Endothelial cell of umbilical vein (primary cell): ENCODE measurements at regions not wholly inside any gene's neighbourhood (a gene's known extent, or its start where the extent isn't known, plus 50 kb on each side); places are given as distances from the start of the nearest gene placed in this dataset.

Source experiments
- BruUV-seq: library from RNA; stranded (reverse); fragments of 400-500 nt; replicated peaks from 2 replicates; lab custom pipeline; 2021; lab: Mats Ljungman, UMichigan
- CTCF ChIA-PET: fragments of 300-600, 350-600 bp; sonication (Branson Sonifier 250); formaldehyde crosslinking; loops from one replicate; lab custom pipeline; 2021; ENCODE audit warnings: antibody characterized with exemption, inconsistent platforms; lab: Charles Lee
- POLR2A ChIA-PET: fragments of 300-600, 350-600 bp; sonication (Branson Sonifier 250); formaldehyde crosslinking; loops from one replicate; lab custom pipeline; 2021; ENCODE audit warnings: antibody characterized with exemption, inconsistent platforms; lab: Charles Lee
- DNase-seq: peaks from one replicate; pipeline ENCODE4 v3.0.0-alpha.2; 2011; ENCODE audit warnings: low read depth, low spot score
- FAIRE-seq: peaks from 2 replicates; lab custom pipeline; 2011; peaks lifted over from hg19 to GRCh38; lab: Jason Lieb, UNC
- H2AFZ ChIP-seq: 2 replicates; pipeline ENCODE4 v1.6.0; 2012; ENCODE audit warnings: low read depth, low read length, control low read depth, inconsistent platforms
- H3K27ac ChIP-seq: 2 replicates; pipeline ENCODE4 v1.5.1; 2011; ENCODE audit warnings: low read depth, mild to moderate bottlenecking, control low read depth, low read length, moderate library complexity; ENCODE audit not compliant: insufficient read depth
- H3K27me3 ChIP-seq, 2 experiments: 2 replicates each; pipeline versions ENCODE4 v1.6.0 to v1.6.1; 2011; ENCODE audit warnings: low read length in 2 of 2, mixed read lengths in 1 of 2; ENCODE audit not compliant: control insufficient read depth in 2 of 2, insufficient read depth in 2 of 2
- H3K36me3 ChIP-seq, 2 experiments: 2 replicates in 1 of 2; 3 replicates in 1 of 2; pipeline ENCODE4 v1.5.1; 2011; ENCODE audit warnings: low read length in 2 of 2, mild to moderate bottlenecking in 1 of 2, moderate library complexity in 1 of 2; ENCODE audit not compliant: control insufficient read depth in 2 of 2, insufficient read depth in 2 of 2; ENCODE audit errors: extremely low read depth in 1 of 2
- H3K4me1 ChIP-seq: 3 replicates; pipeline ENCODE4 v1.5.1; 2011; ENCODE audit warnings: mild to moderate bottlenecking, low read length; ENCODE audit not compliant: control insufficient read depth, insufficient read depth; ENCODE audit errors: extremely low read depth
- H3K4me2 ChIP-seq: 2 replicates; pipeline ENCODE4 v1.6.1; 2011; ENCODE audit warnings: low read length, control low read depth, mixed read lengths; ENCODE audit not compliant: insufficient read depth
- H3K4me3 ChIP-seq, 3 experiments: fragments of 200-600 bp in 1 of 3; sonication (generic), shearing (Covaris generic) in 1 of 3; replicated peaks in 1 of 3; 2 replicates each; pipeline ENCODE4 v1.5.1; 2011 to 2016; ENCODE audit warnings: control low read depth in 3 of 3, low read length in 3 of 3, mild to moderate bottlenecking in 2 of 3, inconsistent platforms in 1 of 3, low read depth in 1 of 3, moderate library complexity in 1 of 3; ENCODE audit not compliant: insufficient read depth in 1 of 3
- H3K79me2 ChIP-seq: 2 replicates; pipeline ENCODE4 v1.6.0; 2012; ENCODE audit warnings: low read length, inconsistent platforms; ENCODE audit not compliant: control insufficient read depth, insufficient read depth
- H3K9ac ChIP-seq: replicated peaks from 2 replicates; pipeline ENCODE3; 2011; ENCODE audit warnings: low read length, control low read depth; ENCODE audit not compliant: insufficient read depth; ENCODE audit errors: extremely low read depth
- H3K9me1 ChIP-seq: replicated peaks from 3 replicates; pipeline ENCODE4 v1.6.0; 2011; ENCODE audit warnings: mild to moderate bottlenecking, low read length; ENCODE audit not compliant: control insufficient read depth, insufficient read depth; ENCODE audit errors: extremely low read depth
- H3K9me3 ChIP-seq: replicated peaks from 2 replicates; pipeline ENCODE4 v1.5.1; 2012; ENCODE audit warnings: low read length, inconsistent platforms; ENCODE audit not compliant: control insufficient read depth, insufficient read depth
- H4K20me1 ChIP-seq: replicated peaks from 2 replicates; pipeline ENCODE3; 2011; ENCODE audit warnings: mild to moderate bottlenecking, low read length; ENCODE audit not compliant: control insufficient read depth, insufficient read depth; ENCODE audit errors: extremely low read depth
- EZH2 ChIP-seq: IDR thresholded peaks from 2 replicates; pipeline ENCODE4 v1.6.1; 2012; ENCODE audit warnings: borderline replicate concordance, low read depth, mild to moderate bottlenecking, moderate library complexity, low read length, inconsistent platforms; ENCODE audit not compliant: severe bottlenecking
- FOS ChIP-seq: IDR thresholded peaks from 2 replicates; pipeline ENCODE4 v1.6.1; 2011; ENCODE audit warnings: mild to moderate bottlenecking, low read length, moderate library complexity, borderline replicate concordance; ENCODE audit not compliant: insufficient read depth
- JUN ChIP-seq: IDR thresholded peaks from 2 replicates; pipeline ENCODE4 v1.6.1; 2011; ENCODE audit warnings: borderline replicate concordance, low read depth; ENCODE audit not compliant: insufficient read length, insufficient read depth
- POLR2A ChIP-seq: IDR thresholded peaks from 2 replicates; pipeline ENCODE4 v1.6.1; 2012; ENCODE audit warnings: low read depth, mild to moderate bottlenecking, control low read depth, low read length
- POLR2AphosphoS5 ChIP-seq: IDR thresholded peaks from 2 replicates; pipeline ENCODE4 v1.6.1; 2012; ENCODE audit warnings: low read depth, mild to moderate bottlenecking, control low read depth, low read length, moderate library complexity; ENCODE audit not compliant: insufficient read depth
- dilution Hi-C: fragments of 300-500 bp; cut with MboI; formaldehyde crosslinking; loops from one replicate; pipeline ENCODE4 v1.15.0; 2019; ENCODE audit warnings: low sequenced_read_pairs; ENCODE audit not compliant: extremely low pct_ligation_motif_present
- intact Hi-C: fragments of 100-400 bp; cut with micrococcal nuclease; formaldehyde crosslinking; loops from one replicate; pipeline ENCODE4 v1.10.0; 2022
- TF ChIP-seq, protein P1 (sequence below), 2 donors: IDR thresholded peaks; 1 replicate in 1 of 2; 2 replicates in 1 of 2; pipeline ENCODE4 v1.5.1; 2011; ENCODE audit warnings: low read length in 2 of 2, mild to moderate bottlenecking in 2 of 2, moderate library complexity in 2 of 2, control low read depth in 1 of 2, inconsistent platforms in 1 of 2, low read depth in 1 of 2; ENCODE audit not compliant: insufficient read depth in 1 of 2; ENCODE audit errors: extremely low read depth in 1 of 2
- TF ChIP-seq, protein P2 (sequence below): IDR thresholded peaks from 2 replicates; pipeline ENCODE4 v1.6.1; 2011; ENCODE audit not compliant: insufficient read depth, insufficient read length

DNA sequence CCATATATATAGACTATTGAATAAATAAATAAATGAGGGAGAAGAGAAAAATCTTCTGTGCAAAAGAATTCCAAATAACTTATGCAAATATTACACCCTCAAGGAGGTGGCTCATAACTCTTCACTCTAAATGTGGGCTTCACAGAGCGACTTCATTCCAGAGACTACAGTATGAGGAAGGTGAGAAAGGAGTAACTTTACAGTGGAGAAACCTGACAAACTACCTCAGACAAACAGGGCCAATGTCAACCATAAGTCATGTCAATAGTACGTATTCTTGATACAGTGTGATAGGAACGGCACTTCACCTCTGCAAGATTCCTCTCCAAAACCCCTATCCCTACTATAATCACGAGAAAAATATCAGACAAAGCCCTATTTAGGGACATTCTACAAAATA lies 158.4 kb upstream of the NAMPT start:
- H3K27ac ChIP-seq, result no peak overlapping the region
- H3K4me1 ChIP-seq, result no peaks in the 10 kb centered on the region
- TF ChIP-seq JUN (no peak), POLR2A (no peak), FOS (no peak), POLR2AphosphoS5 (no peak), EZH2 (no peak)
- TF ChIP-seq, protein P1, sequence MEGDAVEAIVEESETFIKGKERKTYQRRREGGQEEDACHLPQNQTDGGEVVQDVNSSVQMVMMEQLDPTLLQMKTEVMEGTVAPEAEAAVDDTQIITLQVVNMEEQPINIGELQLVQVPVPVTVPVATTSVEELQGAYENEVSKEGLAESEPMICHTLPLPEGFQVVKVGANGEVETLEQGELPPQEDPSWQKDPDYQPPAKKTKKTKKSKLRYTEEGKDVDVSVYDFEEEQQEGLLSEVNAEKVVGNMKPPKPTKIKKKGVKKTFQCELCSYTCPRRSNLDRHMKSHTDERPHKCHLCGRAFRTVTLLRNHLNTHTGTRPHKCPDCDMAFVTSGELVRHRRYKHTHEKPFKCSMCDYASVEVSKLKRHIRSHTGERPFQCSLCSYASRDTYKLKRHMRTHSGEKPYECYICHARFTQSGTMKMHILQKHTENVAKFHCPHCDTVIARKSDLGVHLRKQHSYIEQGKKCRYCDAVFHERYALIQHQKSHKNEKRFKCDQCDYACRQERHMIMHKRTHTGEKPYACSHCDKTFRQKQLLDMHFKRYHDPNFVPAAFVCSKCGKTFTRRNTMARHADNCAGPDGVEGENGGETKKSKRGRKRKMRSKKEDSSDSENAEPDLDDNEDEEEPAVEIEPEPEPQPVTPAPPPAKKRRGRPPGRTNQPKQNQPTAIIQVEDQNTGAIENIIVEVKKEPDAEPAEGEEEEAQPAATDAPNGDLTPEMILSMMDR (IDR thresholded peaks at IDR 0.05; ENCODE audit: extremely low read depth in 1 of 2, insufficient read depth in 1 of 2, low read depth in 1 of 2, low read length in 2 of 2), result no peak
- TF ChIP-seq, protein P2, sequence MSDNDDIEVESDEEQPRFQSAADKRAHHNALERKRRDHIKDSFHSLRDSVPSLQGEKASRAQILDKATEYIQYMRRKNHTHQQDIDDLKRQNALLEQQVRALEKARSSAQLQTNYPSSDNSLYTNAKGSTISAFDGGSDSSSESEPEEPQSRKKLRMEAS, result no peak
- no peaks in the 10 kb centered on the region for H3K9me1 ChIP-seq
- no peaks in the 10 kb centered on the region for H3K27me3 ChIP-seq
- H2AFZ ChIP-seq, result no peak overlapping the region
- H3K9ac ChIP-seq, result no peak overlapping the region
- POLR2A ChIA-PET, result no interaction called here
- dilution Hi-C loops, result no loop called here
- DNase-seq, result no peak
- no peaks in the 10 kb centered on the region for H3K9me3 ChIP-seq
- no peak overlapping the region for H3K4me2 ChIP-seq
- H3K79me2 ChIP-seq, result no peaks in the 10 kb centered on the region
- H3K36me3 ChIP-seq, result no peaks in the 10 kb centered on the region
- H3K4me3 ChIP-seq, result no peak overlapping the region
- CTCF ChIA-PET, result no interaction called here
- H4K20me1 ChIP-seq, result no peaks in the 10 kb centered on the region
- no peak for FAIRE-seq
- BruUV-seq, result no TSS peak
- intact Hi-C loops, result no loop called here
